ENCODE measurements at regions not wholly inside any gene's neighbourhood (a gene's known extent, or its start where the extent isn't known, plus 50 kb on each side); places are given as distances from the start of the nearest gene placed in this dataset.

GRCh38 chr2:223481486-223481885 lies 120.7 kb downstream of the SCG2 start:
- Histone ChIP-seq H3K9ac (no peak overlapping the region), H3K4me3 (IDR thresholded peaks at IDR 0.05; ENCODE audit: insufficient read depth, low read depth, low read length) (no peak overlapping the region), H3K4me2 (peak overlapping the region; percentile 8; the same call in 1 of the 2 replicates), H3K79me2 (ENCODE audit: insufficient read depth, low read depth) (no peaks in the 10 kb centered on the region), H3K36me3 (ENCODE audit: insufficient read depth) (no peaks in the 10 kb centered on the region), H2AFZ (ENCODE audit: low read depth) (no peak overlapping the region), H3K27me3 (ENCODE audit: insufficient read depth, low read depth) (peaks cover 10% of the 10 kb centered on the region; the same call in 1 of the 2 replicates), H3K4me1 (ENCODE audit: low read depth, poor library complexity, severe bottlenecking) (peaks cover 14% of the 10 kb centered on the region), H4K20me1 (ENCODE audit: insufficient read depth) (no peaks in the 10 kb centered on the region), H3K27ac (no peak overlapping the region)
- TF ChIP-seq CTCF (conservative IDR thresholded peaks at IDR 0.05; ENCODE audit: low read depth, low read length), result no peak

GRCh38 chr2:223486751-223487150 lies 115.4 kb downstream of the SCG2 start:
- Histone ChIP-seq H3K36me3 (ENCODE audit: insufficient read depth) (no peaks in the 10 kb centered on the region), H3K4me2 (no peak overlapping the region), H4K20me1 (ENCODE audit: insufficient read depth) (no peaks in the 10 kb centered on the region), H3K4me3 (IDR thresholded peaks at IDR 0.05; ENCODE audit: insufficient read depth, low read depth, low read length) (no peak overlapping the region), H3K79me2 (ENCODE audit: insufficient read depth, low read depth) (no peaks in the 10 kb centered on the region), H3K4me1 (ENCODE audit: low read depth, poor library complexity, severe bottlenecking) (peaks cover 4% of the 10 kb centered on the region), H3K9ac (no peak overlapping the region), H2AFZ (ENCODE audit: low read depth) (no peak overlapping the region), H3K27me3 (ENCODE audit: insufficient read depth, low read depth) (no peaks in the 10 kb centered on the region; the same call in 1 of the 2 replicates), H3K27ac (no peak overlapping the region)
- TF ChIP-seq CTCF (conservative IDR thresholded peaks at IDR 0.05; ENCODE audit: low read depth, low read length), result no peak

- Histone ChIP-seq H3K79me2 (ENCODE audit: insufficient read depth, low read depth) (no peaks in the 10 kb centered on the region), H2AFZ (ENCODE audit: low read depth) (no peak overlapping the region), H3K4me2 (no peak overlapping the region), H3K27ac (no peak overlapping the region), H4K20me1 (ENCODE audit: insufficient read depth) (no peaks in the 10 kb centered on the region), H3K9ac (no peak overlapping the region), H3K36me3 (ENCODE audit: insufficient read depth) (no peaks in the 10 kb centered on the region), H3K4me3 (IDR thresholded peaks at IDR 0.05; ENCODE audit: insufficient read depth, low read depth, low read length) (no peak overlapping the region), H3K4me1 (ENCODE audit: low read depth, poor library complexity, severe bottlenecking) (no peaks in the 10 kb centered on the region), H3K27me3 (ENCODE audit: insufficient read depth, low read depth) (no peaks in the 10 kb centered on the region)
- TF ChIP-seq CTCF (conservative IDR thresholded peaks at IDR 0.05; ENCODE audit: low read depth, low read length), result no peak
Observed at GRCh38 chr2:223487214-223487846, 114.8 kb downstream of the SCG2 start.

GRCh38 chr2:223488814-223489213 lies 113.3 kb downstream of the SCG2 start:
- no peaks in the 10 kb centered on the region for H3K4me1 ChIP-seq (ENCODE audit: low read depth, poor library complexity, severe bottlenecking)
- H3K27me3 ChIP-seq (ENCODE audit: insufficient read depth, low read depth), result no peaks in the 10 kb centered on the region
- H3K9ac ChIP-seq, result no peak overlapping the region
- H2AFZ ChIP-seq (ENCODE audit: low read depth), result no peak overlapping the region
- H3K36me3 ChIP-seq (ENCODE audit: insufficient read depth), result no peaks in the 10 kb centered on the region
- H3K4me3 ChIP-seq (IDR thresholded peaks at IDR 0.05; ENCODE audit: insufficient read depth, low read depth, low read length), result no peak overlapping the region
- H4K20me1 ChIP-seq (ENCODE audit: insufficient read depth), result no peaks in the 10 kb centered on the region
- no peaks in the 10 kb centered on the region for H3K79me2 ChIP-seq (ENCODE audit: insufficient read depth, low read depth)
- no peak overlapping the region for H3K4me2 ChIP-seq
- TF ChIP-seq CTCF (conservative IDR thresholded peaks at IDR 0.05; ENCODE audit: low read depth, low read length), result no peak
- no peak overlapping the region for H3K27ac ChIP-seq

All from KMS-11 (cell line).